H1 (cell line): ENCODE measurements at regions not wholly inside any gene's neighbourhood (a gene's known extent, or its start where the extent isn't known, plus 50 kb on each side); places are given as distances from the start of the nearest gene placed in this dataset.

Experiments used
- CTCF ChIA-PET: fragments of 300-600 bp; sonication (Branson Sonifier 250); formaldehyde crosslinking; loops from one replicate; lab custom pipeline; 2021; ENCODE audit not compliant: partially characterized antibody; lab: Charles Lee
- POLR2A ChIA-PET: fragments of 300-600 bp; sonication (Branson Sonifier 250); formaldehyde crosslinking; loops from one replicate; lab custom pipeline; 2021; ENCODE audit warnings: inconsistent platforms; ENCODE audit not compliant: partially characterized antibody; lab: Charles Lee
- DNase-seq, 2 experiments: peaks; one replicate each; pipeline versions ENCODE4 v3.0.0 to v3.0.0-alpha.2; 2010 to 2022; ENCODE audit warnings: low spot score in 2 of 2, low read depth in 1 of 2, mixed read lengths in 1 of 2
- FAIRE-seq: peaks from 2 replicates; lab custom pipeline; 2011; peaks lifted over from hg19 to GRCh38; lab: Jason Lieb, UNC
- H2AFZ ChIP-seq: 2 replicates; pipeline ENCODE4 v1.8.1; 2012; ENCODE audit warnings: low read length, inconsistent platforms
- H2AK5ac ChIP-seq: 2 replicates; pipeline ENCODE4 v1.6.1; 2013; ENCODE audit warnings: low read depth, low read length
- H2BK120ac ChIP-seq: replicated peaks from 2 replicates; pipeline ENCODE3; 2013; ENCODE audit warnings: low read depth, low read length, inconsistent platforms
- H2BK12ac ChIP-seq: 2 replicates; pipeline ENCODE4 v1.6.1; 2013; ENCODE audit warnings: low read depth, low read length
- H2BK15ac ChIP-seq: 2 replicates; pipeline ENCODE4 v1.6.1; 2013; ENCODE audit warnings: low read length
- H2BK20ac ChIP-seq: 2 replicates; pipeline ENCODE4 v1.6.1; 2013; ENCODE audit warnings: low read length
- H2BK5ac ChIP-seq: 2 replicates; pipeline ENCODE4 v1.6.1; 2013; ENCODE audit warnings: low read depth, low read length
- H3K14ac ChIP-seq: 2 replicates; pipeline ENCODE4 v1.6.1; 2013; ENCODE audit warnings: inconsistent platforms; ENCODE audit not compliant: insufficient read length
- H3K18ac ChIP-seq: 2 replicates; pipeline ENCODE4 v1.6.1; 2013; ENCODE audit warnings: low read length; ENCODE audit errors: extremely low read depth
- H3K23ac ChIP-seq: 2 replicates; pipeline ENCODE4 v1.6.1; 2013; ENCODE audit warnings: inconsistent platforms; ENCODE audit not compliant: insufficient read length
- H3K23me2 ChIP-seq: 2 replicates; pipeline ENCODE4 v1.6.1; 2013; ENCODE audit warnings: low read depth, low read length
- H3K27ac ChIP-seq: 2 replicates; pipeline ENCODE4 v1.6.1; 2011; ENCODE audit warnings: low read depth, low read length, inconsistent platforms
- H3K27me3 ChIP-seq, 4 experiments: replicated peaks in 1 of 4; 1 replicate in 1 of 4; 2 replicates in 3 of 4; pipeline versions ENCODE4 v1.6.1 to v1.8.1; 2011 to 2013; ENCODE audit warnings: low read length in 3 of 4, mild to moderate bottlenecking in 3 of 4, inconsistent platforms in 2 of 4, mixed read lengths in 2 of 4, moderate library complexity in 1 of 4; ENCODE audit not compliant: control insufficient read depth in 3 of 4, insufficient read depth in 3 of 4; ENCODE audit errors: extremely low read depth in 1 of 4
- H3K36me3 ChIP-seq, 4 experiments: 2 replicates each; pipeline versions ENCODE4 v1.6.1 to v1.8.1; 2011 to 2013; ENCODE audit warnings: mild to moderate bottlenecking in 4 of 4, low read length in 3 of 4, moderate library complexity in 2 of 4, control low read depth in 1 of 4, inconsistent platforms in 1 of 4; ENCODE audit not compliant: insufficient read depth in 4 of 4, control insufficient read depth in 2 of 4
- H3K4ac ChIP-seq: replicated peaks from 2 replicates; pipeline ENCODE3; 2013; ENCODE audit warnings: low read length, low read depth, mixed read lengths, inconsistent platforms; ENCODE audit not compliant: insufficient read length
- H3K4me1 ChIP-seq, 4 experiments: replicated peaks in 1 of 4; 1 replicate in 1 of 4; 2 replicates in 3 of 4; pipeline versions ENCODE4 v1.6.1 to v1.8.1; 2011 to 2013; ENCODE audit warnings: low read length in 3 of 4, inconsistent platforms in 2 of 4, mixed read lengths in 1 of 4; ENCODE audit not compliant: insufficient read depth in 4 of 4, control insufficient read depth in 3 of 4
- H3K4me2 ChIP-seq, 2 experiments: 2 replicates each; pipeline versions ENCODE4 v1.6.1 to v1.8.1; 2011 to 2013; ENCODE audit warnings: low read depth in 2 of 2, low read length in 2 of 2, control low read depth in 1 of 2, inconsistent platforms in 1 of 2, mild to moderate bottlenecking in 1 of 2; ENCODE audit not compliant: insufficient read depth in 1 of 2
- H3K4me3 ChIP-seq, 4 experiments: fragments of 200-600, 300-600 bp in 1 of 4; sonication (generic), shearing (Covaris generic), sonication (Bioruptor Twin) in 1 of 4; 2 replicates each; pipeline versions ENCODE4 v1.5.1 to v1.8.1; 2011 to 2016; ENCODE audit warnings: low read length in 4 of 4, low read depth in 3 of 4, control low read depth in 2 of 4, inconsistent platforms in 2 of 4, mild to moderate bottlenecking in 2 of 4, mixed read lengths in 1 of 4, moderate library complexity in 1 of 4; ENCODE audit not compliant: insufficient read depth in 2 of 4; ENCODE audit errors: extremely low read depth in 1 of 4
- H3K56ac ChIP-seq: replicated peaks from 2 replicates; pipeline ENCODE3; 2013; ENCODE audit warnings: low read depth, mild to moderate bottlenecking, mixed read lengths, low read length, inconsistent platforms; ENCODE audit not compliant: insufficient read length
- H3K79me1 ChIP-seq: 2 replicates; pipeline ENCODE4 v1.6.1; 2013; ENCODE audit warnings: low read depth, low read length, control low read depth
- H3K79me2 ChIP-seq, 2 experiments: 2 replicates each; pipeline versions ENCODE4 v1.6.1 to v1.8.1; 2012 to 2013; ENCODE audit warnings: low read length in 2 of 2, mild to moderate bottlenecking in 2 of 2, inconsistent platforms in 1 of 2; ENCODE audit not compliant: insufficient read depth in 2 of 2, control insufficient read depth in 1 of 2
- H3K9ac ChIP-seq, 4 experiments: replicated peaks in 1 of 4; 1 replicate in 1 of 4; 2 replicates in 3 of 4; pipeline versions ENCODE4 v1.6.1 to v1.8.1; 2011 to 2013; ENCODE audit warnings: low read depth in 3 of 4, low read length in 3 of 4, control low read depth in 2 of 4, mild to moderate bottlenecking in 2 of 4, moderate library complexity in 2 of 4, inconsistent platforms in 1 of 4; ENCODE audit errors: extremely low read depth in 1 of 4
- H3K9me3 ChIP-seq, 2 experiments: 2 replicates each; pipeline versions ENCODE4 v1.6.1 to v1.8.1; 2012 to 2013; ENCODE audit warnings: mild to moderate bottlenecking in 2 of 2, moderate library complexity in 2 of 2, control low read depth in 1 of 2, inconsistent platforms in 1 of 2, low read depth in 1 of 2, low read length in 1 of 2, mixed read lengths in 1 of 2; ENCODE audit not compliant: insufficient read depth in 2 of 2
- H4K20me1 ChIP-seq, 2 experiments: replicated peaks in 1 of 2; 2 replicates each; pipeline versions ENCODE3 to v1.8.1; 2011 to 2013; ENCODE audit warnings: inconsistent platforms in 2 of 2, low read length in 2 of 2, mild to moderate bottlenecking in 1 of 2; ENCODE audit not compliant: insufficient read depth in 2 of 2, control insufficient read depth in 1 of 2
- H4K5ac ChIP-seq: 2 replicates; pipeline ENCODE4 v1.6.1; 2013; ENCODE audit warnings: low read length, low read depth, mixed read lengths, inconsistent platforms; ENCODE audit not compliant: insufficient read length
- H4K8ac ChIP-seq: 2 replicates; pipeline ENCODE4 v1.8.0; 2013; ENCODE audit warnings: mild to moderate bottlenecking, moderate library complexity, low read length, inconsistent platforms; ENCODE audit not compliant: insufficient read depth; ENCODE audit errors: extremely low read depth
- H4K91ac ChIP-seq: replicated peaks from 2 replicates; pipeline ENCODE3; 2013; ENCODE audit warnings: low read length, mixed read lengths, inconsistent platforms; ENCODE audit not compliant: insufficient read length
- ATF2 ChIP-seq: IDR thresholded peaks from 2 replicates; pipeline ENCODE4 v1.6.1; 2012; ENCODE audit warnings: low read length, inconsistent platforms
- CEBPB ChIP-seq: IDR thresholded peaks from 2 replicates; pipeline ENCODE4 v1.6.1; 2012; ENCODE audit warnings: low read depth, low read length
- CHD1 ChIP-seq: IDR thresholded peaks from 2 replicates; pipeline ENCODE4 v1.6.1; 2012; ENCODE audit warnings: low read depth, low read length, improper control_type of control experiment
- CHD2 ChIP-seq: IDR thresholded peaks from 2 replicates; pipeline ENCODE4 v1.6.1; 2012; ENCODE audit warnings: low read length, improper control_type of control experiment
- JUN ChIP-seq: IDR thresholded peaks from 2 replicates; pipeline ENCODE4 v1.6.1; 2011; ENCODE audit warnings: low read depth, mild to moderate bottlenecking, improper control_type of control experiment, low read length
- KDM5A ChIP-seq: fragments of 200-600 bp; IDR thresholded peaks from 2 replicates; pipeline ENCODE4 v1.7.1; 2012; ENCODE audit warnings: mild to moderate bottlenecking, low read length, inconsistent platforms, mixed read lengths
- POLR2A ChIP-seq, 2 experiments: IDR thresholded peaks; 1 replicate in 1 of 2; 2 replicates in 1 of 2; pipeline ENCODE4 v1.6.1; 2011; ENCODE audit warnings: low read depth in 2 of 2, low read length in 2 of 2, mild to moderate bottlenecking in 2 of 2; ENCODE audit errors: control extremely low read depth in 1 of 2
- POLR2AphosphoS5 ChIP-seq: IDR thresholded peaks from 2 replicates; pipeline ENCODE4 v1.6.1; 2011; ENCODE audit warnings: low read depth, low read length
- RFX5 ChIP-seq: IDR thresholded peaks from 2 replicates; pipeline ENCODE4 v1.6.1; 2011; ENCODE audit warnings: low read depth, low read length, improper control_type of control experiment, borderline replicate concordance
- RXRA ChIP-seq: IDR thresholded peaks from 2 replicates; pipeline ENCODE4 v1.6.1; 2011; ENCODE audit warnings: low read depth, mild to moderate bottlenecking, low read length, moderate library complexity; ENCODE audit not compliant: insufficient read depth
- SUZ12 ChIP-seq: fragments of 200-600 bp; sonication (generic); IDR thresholded peaks from 2 replicates; pipeline ENCODE4 v1.6.1; 2012; ENCODE audit warnings: mild to moderate bottlenecking, inconsistent platforms, low read length, moderate library complexity, mixed read lengths
- TAF1 ChIP-seq: IDR thresholded peaks from 2 replicates; pipeline ENCODE4 v1.6.1; 2011; ENCODE audit warnings: mild to moderate bottlenecking, low read depth, low read length
- TEAD4 ChIP-seq: IDR thresholded peaks from 2 replicates; pipeline ENCODE4 v1.6.1; 2012; ENCODE audit warnings: low read depth, low read length, inconsistent platforms, mixed read lengths
- YY1 ChIP-seq: IDR thresholded peaks from 2 replicates; pipeline ENCODE4 v1.6.1; 2011; ENCODE audit warnings: low read depth, mild to moderate bottlenecking, low read length
- WGBS, 2 experiments: shearing (Covaris generic) in 1 of 2; methylation state at CpG; one replicate each; pipeline versions ENCODE4 v1.1.6 to v1.1.7; 2013 to 2015; ENCODE audit warnings: low lambda C conversion rate in 2 of 2, mixed read lengths in 2 of 2, inconsistent platforms in 1 of 2, low coverage in 1 of 2, missing lambda C conversion rate in 1 of 2; ENCODE audit not compliant: insufficient replicate concordance in 2 of 2, insufficient coverage in 1 of 2, insufficient read length in 1 of 2; ENCODE audit errors: extremely low coverage in 1 of 2, missing lambda C conversion rate in 1 of 2; 5-methylcytosine and 5-hydroxymethylcytosine counted together

- 81% methylated on average over 8 of the region's 9 CpGs; no CpG with 5 or more reads in 1 of the 2 experiments for WGBS, 2 experiments
- Histone ChIP-seq H4K91ac (no peak overlapping the region), H3K27me3 (no peaks in the 10 kb centered on the region), H3K4me3 (no peak overlapping the region), H3K23me2 (no peaks in the 10 kb centered on the region), H2BK120ac (no peak overlapping the region), H3K4me1 (peaks cover 0 to 8% (median 0%) of the 10 kb centered on the region in 4 experiments; a peak in 1 of 7 replicates), H3K79me1 (no peaks in the 10 kb centered on the region), H3K27ac (no peak overlapping the region), H3K36me3 (no peaks in the 10 kb centered on the region), H2AK5ac (no peak overlapping the region), H4K8ac (no peak overlapping the region), H3K56ac (no peak overlapping the region), H3K14ac (no peak overlapping the region), H2BK12ac (no peak overlapping the region), H3K79me2 (no peaks in the 10 kb centered on the region), H4K5ac (no peak overlapping the region), H3K18ac (no peak overlapping the region), H3K9ac (no peak overlapping the region), H2BK20ac (no peak overlapping the region), H3K23ac (no peak overlapping the region), H2BK5ac (no peak overlapping the region), H2AFZ (peak overlapping the region; percentile 90), H3K4me2 (no peak overlapping the region), H3K4ac (no peak overlapping the region), H4K20me1 (no peaks in the 10 kb centered on the region), H2BK15ac (no peak overlapping the region), H3K9me3 (peaks cover 0 to 3% of the 10 kb centered on the region in 2 experiments; a peak in 2 of 4 replicates)
- ChIA-PET CTCF (interaction anchor here (1.0 kb wide), 1 partner anchor 20 kb away, joined by 3 read pairs; no protein-coding TSS in a partner anchor), POLR2A (no interaction called here)
- DNase-seq (no peak), FAIRE-seq (peak; percentile 36)
- no peak for TF ChIP-seq TAF1
- no peak for TF ChIP-seq YY1
- no peak for TF ChIP-seq CHD1
- TF ChIP-seq RXRA = no peak
- TF ChIP-seq ATF2 = no peak
- TF ChIP-seq RFX5 = no peak
- TF ChIP-seq TEAD4 = no peak
- no peak for TF ChIP-seq POLR2AphosphoS5
- TF ChIP-seq SUZ12 = no peak
- no peak for TF ChIP-seq CEBPB
- TF ChIP-seq JUN = no peak
- TF ChIP-seq CHD2 = no peak
- TF ChIP-seq POLR2A (IDR thresholded peaks at IDR 0.05; ENCODE audit: control extremely low read depth in 1 of 2, low read depth in 2 of 2, low read length in 2 of 2) = no peak
- TF ChIP-seq KDM5A = no peak
These were observed 999.7 kb upstream of the LRRTM1 start for GRCh38 chr2:81304154-81304830.
